ENCODE measurements at regions not wholly inside any gene's neighbourhood (a gene's known extent, or its start where the extent isn't known, plus 50 kb on each side); places are given as distances from the start of the nearest gene placed in this dataset.

- Mint-ChIP-seq H3K4me3 (no peak overlapping the region), H3K27me3 (ENCODE audit: low read depth) (no peaks in the 10 kb centered on the region), H3K27ac (no peak overlapping the region), H3K4me1 (peaks cover 10 to 11% of the 10 kb centered on the region in 2 experiments; a peak in 3 of 4 replicates), H3K9me3 (no peaks in the 10 kb centered on the region), H3K36me3 (ENCODE audit: insufficient read depth in 1 of 3, low read depth in 3 of 3) (no peaks in the 10 kb centered on the region; a peak in 1 of 7 replicates)
- Histone ChIP-seq H2BK5ac (ENCODE audit: insufficient read length, low read length) (no peak overlapping the region), H3T11ph (ENCODE audit: low read length) (no peak overlapping the region), H2BK15ac (ENCODE audit: low read depth, low read length) (no peak overlapping the region), H4K5ac (ENCODE audit: insufficient read length, low read depth, low read length) (no peak overlapping the region), H2AK5ac (ENCODE audit: insufficient read length, low read length) (no peak overlapping the region), H4K20me1 (ENCODE audit: control insufficient read depth, insufficient read depth, insufficient read length) (no peaks in the 10 kb centered on the region), H3K23me2 (ENCODE audit: insufficient read length, low read depth, low read length, poor library complexity, severe bottlenecking) (no peaks in the 10 kb centered on the region), H3K4me2 (ENCODE audit: insufficient read depth, insufficient read length, low read length) (no peak overlapping the region), H3K9me3 (ENCODE audit: control insufficient read depth, low read depth, low read length) (no peaks in the 10 kb centered on the region), H3K79me2 (ENCODE audit: insufficient read depth, low read length) (no peaks in the 10 kb centered on the region), H2BK20ac (ENCODE audit: low read depth, low read length, poor library complexity, severe bottlenecking) (no peak overlapping the region), H3K14ac (ENCODE audit: insufficient read depth, low read length) (no peak overlapping the region), H3K79me1 (ENCODE audit: insufficient read depth, low read depth, low read length, poor library complexity, severe bottlenecking) (no peaks in the 10 kb centered on the region), H2AFZ (ENCODE audit: low read length) (no peak overlapping the region), H2BK120ac (ENCODE audit: low read depth, low read length, poor library complexity, severe bottlenecking) (no peak overlapping the region), H2BK12ac (ENCODE audit: insufficient read length, low read depth, low read length) (no peak overlapping the region), H3K18ac (ENCODE audit: insufficient read length, low read depth, low read length) (no peak overlapping the region), H4K91ac (ENCODE audit: insufficient read length, low read depth, low read length) (no peak overlapping the region), H4K8ac (replicated peaks; ENCODE audit: insufficient read length, low read depth, low read length) (no peak overlapping the region), H3K23ac (ENCODE audit: insufficient read length, low read depth, low read length) (no peak overlapping the region), H3K4ac (ENCODE audit: low read depth, low read length) (no peak overlapping the region), H3K27ac (ENCODE audit: insufficient read length, low read depth, low read length) (no peak overlapping the region), H3K27me3 (ENCODE audit: insufficient read depth, low read length) (no peaks in the 10 kb centered on the region), H3K4me1 (ENCODE audit: insufficient read depth, low read length) (no peaks in the 10 kb centered on the region; the same call in 1 of the 2 replicates), H3K56ac (ENCODE audit: insufficient read length, low read depth, low read length) (no peak overlapping the region), H3K9ac (ENCODE audit: extremely low read depth, insufficient read length, low read length) (no peak overlapping the region)
- TF ChIP-seq CTCF (conservative IDR thresholded peaks at IDR 0.05) = no peak
- no CpG with 5 or more reads among the region's 8 CpGs for WGBS (ENCODE audit: extremely low coverage, insufficient read length, low lambda C conversion rate)
- DNase-seq = no peak
Measured at GRCh38 chr15:81911022-81911971, 134.5 kb downstream of the MEX3B start.

Data from H9 (cell line).